ENCODE measurements at regions not wholly inside any gene's neighbourhood (a gene's known extent, or its start where the extent isn't known, plus 50 kb on each side); places are given as distances from the start of the nearest gene placed in this dataset.

DNA sequence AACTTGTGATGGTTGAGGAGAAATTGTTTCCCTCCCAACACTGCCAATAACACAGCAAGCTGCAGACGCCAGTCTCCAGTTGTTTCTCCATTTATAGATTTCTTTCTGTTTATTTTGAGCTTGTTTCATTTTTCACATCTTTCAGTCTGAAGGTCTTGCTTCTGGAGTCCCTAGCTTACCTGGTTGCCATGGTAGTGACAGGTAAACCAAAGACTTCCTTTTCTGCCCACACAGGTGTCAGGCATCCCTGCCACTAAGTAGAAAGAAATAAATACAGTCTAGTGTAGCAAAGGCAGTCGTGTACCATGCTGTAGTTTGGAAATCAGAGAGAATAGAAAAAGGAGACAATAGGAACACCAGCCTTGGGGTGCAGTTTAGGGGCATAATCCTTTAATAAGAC lies 82.8 kb downstream of the MARCHF4 start:
- no peak for DNase-seq (ENCODE audit: low read depth)
- H3K4me3 ChIP-seq (ENCODE audit: low read depth, low read length) = no peak overlapping the region

DNA sequence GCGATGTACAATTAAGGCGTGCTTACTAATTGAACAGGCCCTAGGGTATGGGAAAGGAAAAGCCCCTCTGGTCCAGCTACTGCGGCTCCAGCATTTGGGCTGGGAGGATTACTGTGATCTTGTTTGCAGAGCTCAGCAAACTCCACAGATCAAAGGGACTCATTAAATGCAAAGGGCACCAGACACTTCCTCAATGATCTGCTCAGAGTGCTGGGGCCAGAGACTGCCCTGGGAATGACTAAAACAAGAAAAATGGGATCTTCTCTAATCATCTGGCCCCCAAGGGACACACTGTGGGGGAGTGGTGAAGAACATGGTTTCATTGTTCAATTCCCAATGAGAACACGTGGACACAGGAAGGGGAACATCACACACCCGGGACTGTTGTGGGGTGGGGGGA lies 85.0 kb downstream of the MARCHF4 start:
- no peak for DNase-seq (ENCODE audit: low read depth)
- H3K4me3 ChIP-seq (ENCODE audit: low read depth, low read length) = no peak overlapping the region

DNA sequence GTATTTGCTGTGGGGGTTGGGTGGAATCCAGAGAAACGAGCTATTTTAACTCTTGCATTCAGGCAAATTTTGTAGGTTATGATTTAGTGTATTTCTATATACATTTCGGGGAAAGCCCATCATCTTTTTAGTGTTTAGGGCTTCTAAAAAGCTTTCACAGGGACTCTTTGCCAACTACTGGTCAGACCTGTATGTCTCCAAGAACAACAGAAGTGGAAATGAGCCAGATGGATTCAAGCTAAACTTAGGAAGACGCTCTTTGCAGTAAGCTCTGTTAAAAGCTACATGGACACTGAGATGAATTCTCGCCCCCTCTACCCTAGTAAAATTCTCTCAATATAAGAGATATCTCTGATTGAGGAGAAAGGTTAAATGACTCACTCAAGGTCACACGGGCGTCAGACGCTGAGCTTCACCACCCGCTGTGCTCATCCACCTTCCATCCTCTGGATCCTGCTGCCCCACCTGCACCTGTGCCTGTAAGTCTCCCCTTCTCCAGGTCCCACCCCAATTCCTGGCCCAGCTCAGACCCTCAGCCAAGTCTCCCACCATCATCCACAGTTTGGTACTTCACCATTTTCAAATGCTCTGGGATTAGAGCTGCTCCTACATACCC lies 85.6 kb downstream of the MARCHF4 start:
- H3K4me3 ChIP-seq (ENCODE audit: low read depth, low read length) = no peak overlapping the region
- DNase-seq (ENCODE audit: low read depth) = no peak

DNA sequence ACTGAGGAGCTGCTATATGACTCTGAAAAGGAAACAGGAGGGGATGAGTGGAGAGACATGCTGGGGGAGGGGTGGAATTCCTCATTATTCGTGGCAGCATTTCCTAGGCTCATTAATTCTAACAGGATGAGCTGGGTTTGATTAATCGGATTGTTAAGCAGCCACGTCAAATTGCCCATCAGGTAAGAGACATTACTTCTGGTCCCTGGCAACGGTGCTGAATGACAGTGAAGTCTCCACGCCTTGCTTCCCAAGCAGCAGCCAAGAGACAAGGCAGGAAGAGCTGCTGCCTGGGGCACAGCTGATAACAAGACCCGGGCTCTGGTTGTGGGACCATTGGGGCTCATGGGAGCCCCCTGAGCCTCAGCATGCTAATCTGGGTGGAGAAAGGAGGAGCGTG lies 86.6 kb downstream of the MARCHF4 start:
- no peak for DNase-seq (ENCODE audit: low read depth)
- no peak overlapping the region for H3K4me3 ChIP-seq (ENCODE audit: low read depth, low read length)

DNA sequence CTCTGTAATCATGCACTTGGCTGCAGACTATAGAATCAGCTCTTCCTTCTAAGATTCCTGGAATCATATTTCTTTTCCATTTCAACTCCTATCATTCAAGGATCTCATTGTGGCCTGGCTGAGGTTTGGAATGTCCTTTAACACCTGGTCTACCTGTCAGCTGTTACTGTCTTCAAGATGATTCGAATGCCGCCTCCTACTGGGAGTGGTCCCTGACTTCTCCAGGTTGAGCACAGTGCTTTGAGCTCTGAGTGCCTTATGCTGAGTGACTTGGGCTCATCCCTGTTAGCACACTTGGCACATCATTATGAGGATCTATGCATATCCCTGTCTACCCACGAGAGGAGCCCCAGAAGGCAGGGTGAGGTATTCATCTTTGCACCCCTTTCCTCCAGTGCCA lies 87.6 kb downstream of the MARCHF4 start:
- no peak for DNase-seq (ENCODE audit: low read depth)
- H3K4me3 ChIP-seq (ENCODE audit: low read depth, low read length) = no peak overlapping the region

DNA sequence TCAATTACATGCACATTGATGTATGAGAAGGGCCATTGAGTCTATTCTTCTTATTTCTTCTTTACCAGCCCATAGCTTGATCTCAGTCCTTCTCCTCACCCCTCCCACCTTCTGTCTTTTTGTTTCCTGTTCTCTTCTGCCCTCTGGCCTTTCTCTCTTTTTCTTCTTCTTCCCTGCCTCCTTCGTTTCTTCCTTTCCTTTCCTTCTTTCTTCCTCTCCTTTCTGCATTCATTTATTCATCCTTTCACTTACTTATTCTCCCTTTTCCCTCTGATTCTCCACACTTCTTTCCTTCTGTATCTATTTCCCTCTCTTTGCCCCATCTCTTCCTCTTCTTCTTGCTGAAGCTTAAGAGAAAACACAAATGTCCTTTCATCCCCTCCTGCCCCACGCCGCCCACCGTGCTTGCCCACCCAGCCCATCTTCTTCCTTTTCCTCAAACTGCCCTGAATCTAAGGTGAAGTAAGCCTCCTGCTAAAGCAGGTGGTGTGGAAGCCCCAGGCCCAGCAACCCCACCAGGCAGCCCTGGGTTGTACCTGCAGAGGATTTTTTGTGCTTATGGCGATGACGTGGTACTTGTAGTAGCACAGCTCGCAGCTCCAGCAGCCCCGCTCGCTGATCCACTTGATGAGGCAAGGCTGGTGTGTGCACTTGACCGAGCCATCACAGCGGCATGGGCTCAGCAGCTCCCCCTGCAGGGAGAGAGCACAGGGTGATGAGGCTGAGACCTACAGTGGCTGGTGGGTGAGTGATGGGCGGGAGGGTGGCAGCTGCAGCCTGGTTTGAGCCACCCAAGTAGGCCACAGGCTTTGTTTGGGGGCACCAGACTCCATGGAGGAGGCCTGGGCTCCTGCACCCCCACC lies 89.0 kb downstream of the MARCHF4 start:
- no peak for DNase-seq (ENCODE audit: low read depth)
- no peak overlapping the region for H3K4me3 ChIP-seq (ENCODE audit: low read depth, low read length)

DNA sequence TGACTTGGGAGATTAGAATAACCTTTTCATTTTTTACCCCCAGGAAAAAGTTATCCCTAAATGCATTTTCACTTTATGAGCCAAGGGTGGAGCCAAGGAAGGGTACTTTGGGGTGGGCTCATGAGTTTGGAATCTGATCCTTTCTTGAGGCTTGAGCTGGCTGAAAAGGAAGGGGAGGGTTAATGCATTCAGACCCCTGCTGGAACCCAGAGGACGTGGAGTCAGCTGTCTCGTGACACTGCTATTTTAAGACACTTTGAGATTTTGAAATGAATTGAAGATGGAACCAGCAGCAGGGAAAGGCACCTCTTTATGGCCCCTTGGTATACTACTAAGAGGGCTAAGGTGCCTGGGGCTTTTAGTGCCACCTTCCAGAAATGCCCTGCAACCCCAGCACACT lies 90.4 kb downstream of the MARCHF4 start:
- DNase-seq (ENCODE audit: low read depth) = no peak
- no peak overlapping the region for H3K4me3 ChIP-seq (ENCODE audit: low read depth, low read length)

DNA sequence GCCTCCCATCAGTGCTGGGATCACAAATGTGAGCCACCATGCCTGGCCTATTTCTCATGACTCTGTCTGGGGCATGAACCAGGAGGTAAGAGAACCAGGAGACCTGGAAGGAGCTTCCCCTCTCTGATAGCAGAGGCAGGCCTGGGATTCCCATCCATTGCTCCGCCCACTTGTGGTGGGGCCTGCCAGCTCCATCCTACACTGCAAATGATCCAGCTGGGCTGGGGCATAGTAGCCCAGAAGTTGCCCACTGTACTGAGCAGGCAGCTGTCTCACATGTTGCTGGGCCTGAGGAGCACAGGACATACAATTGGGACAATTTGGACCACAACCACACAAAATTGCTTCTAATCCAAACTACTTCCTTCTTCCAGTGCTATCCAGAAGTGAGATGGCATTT lies 91.0 kb downstream of the MARCHF4 start:
- DNase-seq (ENCODE audit: low read depth) = no peak
- no peak overlapping the region for H3K4me3 ChIP-seq (ENCODE audit: low read depth, low read length)

DNA sequence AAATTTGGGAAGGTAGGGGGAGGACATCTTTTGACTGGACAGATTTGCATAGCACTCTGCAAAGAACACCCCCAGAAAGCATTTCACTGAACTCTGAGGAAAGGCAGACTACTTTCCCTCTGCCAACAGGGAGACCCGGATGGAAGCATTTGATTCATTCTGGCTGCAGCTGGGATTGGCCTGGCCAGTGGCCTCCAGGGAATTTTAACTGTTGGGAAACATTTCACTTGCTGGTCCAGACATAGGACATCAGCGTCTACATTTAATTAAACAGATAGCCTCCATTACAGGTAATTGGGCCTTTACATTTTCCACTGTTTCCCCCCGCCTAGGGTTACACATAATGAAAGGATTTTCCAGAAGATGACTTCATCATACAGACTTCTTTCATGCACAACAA lies 92.8 kb downstream of the MARCHF4 start:
- H3K4me3 ChIP-seq (ENCODE audit: low read depth, low read length) = no peak overlapping the region
- DNase-seq (ENCODE audit: low read depth) = peak; percentile 55

DNA sequence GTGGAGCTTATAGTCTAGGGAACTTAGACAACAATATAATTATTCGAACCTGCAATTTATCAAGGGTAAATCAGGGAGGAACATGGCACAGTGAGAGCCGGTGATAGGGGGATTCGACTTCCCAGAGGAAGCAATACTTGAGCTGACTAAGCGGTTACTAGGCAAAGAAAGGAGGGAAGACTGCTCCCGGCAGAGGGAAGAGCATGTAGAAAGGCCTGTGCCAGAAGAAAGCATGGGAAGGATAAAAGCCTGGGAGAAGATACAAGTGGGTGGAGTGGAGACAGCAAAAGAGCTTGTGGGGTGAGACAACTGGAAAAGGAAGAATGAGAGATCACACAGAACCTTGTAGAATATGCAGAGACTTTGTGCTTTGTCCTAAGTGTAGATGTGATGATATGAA lies 93.3 kb downstream of the MARCHF4 start:
- H3K4me3 ChIP-seq (ENCODE audit: low read depth, low read length) = no peak overlapping the region
- no peak for DNase-seq (ENCODE audit: low read depth)

DNA sequence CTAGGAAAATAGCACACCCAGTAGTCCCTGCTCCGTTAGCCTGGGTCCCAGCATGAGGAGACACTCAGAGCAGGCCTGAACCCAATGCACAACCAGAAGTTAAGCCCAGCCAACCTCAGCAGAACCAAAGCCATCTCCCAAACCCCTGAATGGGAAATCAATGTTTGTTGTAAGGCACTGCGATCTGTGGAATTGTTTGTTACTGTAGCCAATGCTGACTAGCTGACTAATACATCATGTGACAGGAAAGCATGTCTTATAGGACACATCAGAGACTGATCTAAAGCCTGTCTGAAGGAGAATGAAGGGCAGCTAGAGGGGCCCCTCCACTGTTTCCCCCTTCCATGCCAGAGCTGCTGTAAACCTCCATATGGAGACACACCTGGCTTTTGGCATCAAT lies 96.4 kb downstream of the MARCHF4 start:
- H3K4me3 ChIP-seq (ENCODE audit: low read depth, low read length) = no peak overlapping the region
- no peak for DNase-seq (ENCODE audit: low read depth)

DNA sequence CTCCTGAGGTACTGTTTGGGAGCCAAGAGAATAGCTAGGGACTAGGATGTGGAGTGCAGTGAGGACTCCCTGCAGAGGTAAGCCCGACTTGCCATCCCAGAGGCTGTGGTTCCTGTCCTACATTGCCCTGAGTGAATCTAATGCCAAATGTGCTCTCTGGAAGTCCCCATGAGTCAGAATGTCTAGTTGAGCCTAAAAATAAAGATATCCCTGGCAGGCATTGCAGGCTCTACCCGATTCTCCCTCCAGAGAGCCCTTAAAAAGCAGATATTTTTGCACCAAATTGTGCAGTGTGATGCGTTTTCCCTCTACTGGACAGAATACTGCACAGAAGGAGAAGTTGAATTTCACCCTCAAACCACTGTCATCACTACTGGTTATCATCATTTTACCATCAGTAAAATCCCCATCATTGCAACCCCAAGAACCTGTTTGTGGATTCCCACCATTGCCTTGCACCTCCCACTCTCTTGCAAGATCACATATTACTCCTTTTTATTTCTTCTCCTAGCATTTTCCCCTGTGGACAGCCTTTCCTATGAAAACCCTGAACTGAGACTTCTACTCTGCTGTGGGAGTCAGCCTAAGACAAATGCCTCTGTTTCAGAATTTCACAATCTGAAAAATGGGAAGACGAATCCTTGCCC lies 98.0 kb downstream of the MARCHF4 start:
- H3K4me3 ChIP-seq (ENCODE audit: low read depth, low read length) = no peak overlapping the region
- DNase-seq (ENCODE audit: low read depth) = no peak

DNA sequence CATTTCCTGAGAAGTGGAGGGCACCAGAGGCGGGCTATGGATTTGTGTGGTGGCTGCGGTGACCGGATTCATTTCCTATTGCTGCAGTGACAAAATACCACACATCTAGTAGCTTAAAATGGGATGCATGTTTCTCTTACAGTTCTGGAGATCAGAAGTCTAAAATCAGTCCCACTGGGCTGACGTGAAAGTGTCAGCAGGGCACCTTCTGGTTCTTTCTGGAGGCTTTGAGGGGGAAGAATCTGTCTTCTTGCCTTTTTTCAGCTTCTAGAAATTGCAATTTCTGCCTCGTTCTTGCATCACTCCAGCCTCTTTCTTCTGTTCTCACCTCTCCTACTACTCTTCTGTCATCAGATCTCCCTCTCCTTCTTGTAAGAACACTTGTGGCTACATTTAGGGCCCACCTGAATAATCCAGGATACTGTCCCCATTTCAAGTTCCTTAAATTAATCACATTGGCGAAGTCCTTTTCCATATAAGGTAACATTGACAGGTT lies 111.2 kb downstream of the MARCHF4 start:
- no peak overlapping the region for H3K4me3 ChIP-seq (ENCODE audit: low read depth, low read length)
- no peak for DNase-seq (ENCODE audit: low read depth)

DNA sequence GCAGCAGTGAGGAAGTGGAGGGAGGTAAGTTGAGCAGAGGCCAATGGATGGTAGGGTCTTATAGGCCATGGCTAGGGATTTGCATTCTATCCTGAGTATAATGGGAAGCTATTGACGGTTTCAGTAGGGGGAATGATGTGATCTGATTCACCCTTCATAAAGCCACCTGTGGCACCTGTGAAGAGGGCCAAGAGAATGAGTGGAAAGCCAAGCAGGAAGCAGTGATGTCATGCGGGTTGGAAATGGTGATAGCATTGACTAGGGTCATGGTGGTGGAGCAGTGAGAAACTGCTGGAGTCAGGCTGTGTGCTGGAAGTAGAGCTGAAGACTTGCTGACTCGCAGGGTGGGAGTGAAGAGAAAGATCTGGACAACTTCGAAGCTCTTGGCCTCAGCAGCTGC lies 111.7 kb downstream of the MARCHF4 start:
- no peak overlapping the region for H3K4me3 ChIP-seq (ENCODE audit: low read depth, low read length)
- no peak for DNase-seq (ENCODE audit: low read depth)

DNA sequence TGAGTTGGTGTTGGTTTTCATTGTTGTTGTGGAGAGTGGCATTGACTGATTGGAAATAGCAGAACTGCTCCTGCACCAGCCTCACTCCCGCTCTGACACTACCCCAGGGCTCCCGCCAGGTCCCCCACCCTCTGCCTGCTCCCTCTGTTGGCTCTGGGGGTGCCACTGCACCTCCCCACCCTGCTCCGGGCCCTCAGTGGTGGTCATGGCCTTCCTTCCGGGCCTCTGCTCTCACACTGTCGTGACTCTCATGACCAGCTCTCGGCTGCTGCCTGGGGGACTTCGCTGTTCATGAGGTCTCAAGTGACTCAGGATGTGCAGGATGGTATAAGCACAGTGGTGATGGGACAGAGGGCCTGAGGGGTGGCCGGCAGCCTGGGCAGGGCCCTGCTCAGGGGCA lies 113.2 kb downstream of the MARCHF4 start:
- DNase-seq (ENCODE audit: low read depth) = no peak
- H3K4me3 ChIP-seq (ENCODE audit: low read depth, low read length) = no peak overlapping the region

DNA sequence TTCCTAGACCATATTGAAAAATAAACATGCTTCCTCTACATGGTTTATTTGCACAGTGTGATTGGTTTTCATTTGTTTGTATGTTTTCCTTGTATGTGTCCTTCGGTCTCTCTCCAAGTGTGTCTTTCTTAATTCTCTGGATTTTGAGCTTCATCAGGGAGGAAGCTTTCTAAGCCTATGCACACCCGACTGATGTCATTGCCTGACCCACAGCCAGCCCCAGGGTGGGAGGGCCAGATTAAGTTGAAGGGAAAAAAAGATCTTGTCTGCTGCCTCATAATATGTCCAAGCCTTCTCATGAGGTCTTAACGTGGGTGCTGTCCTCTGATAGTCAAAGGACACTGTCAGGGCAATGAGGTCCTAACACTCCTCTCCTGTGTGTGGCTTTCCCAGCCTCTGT lies 115.2 kb downstream of the MARCHF4 start:
- DNase-seq (ENCODE audit: low read depth) = no peak
- H3K4me3 ChIP-seq (ENCODE audit: low read depth, low read length) = no peak overlapping the region

Data from skeletal muscle cell (primary cell).